ENCODE measurements at regions not wholly inside any gene's neighbourhood (a gene's known extent, or its start where the extent isn't known, plus 50 kb on each side); places are given as distances from the start of the nearest gene placed in this dataset.

- TF ChIP-seq ZFX (IDR thresholded peaks at IDR 0.05; ENCODE audit: borderline replicate concordance) (no peak), CTCF (IDR thresholded peaks at IDR 0.05) (no peak)
- no peak overlapping the region for H3K27ac ChIP-seq
Observed at GRCh38 chr1:24989082-24989481, 59.0 kb upstream of the RUNX3 start.

- TF ChIP-seq ZFX (IDR thresholded peaks at IDR 0.05; ENCODE audit: borderline replicate concordance) (no peak), CTCF (IDR thresholded peaks at IDR 0.05) (no peak)
- H3K27ac ChIP-seq, result no peak overlapping the region
Observed at GRCh38 chr1:24988558-24988912, 58.5 kb upstream of the RUNX3 start.

GRCh38 chr1:24987875-24988557, 57.9 kb upstream of the RUNX3 start:
- no peak overlapping the region for H3K27ac ChIP-seq
- no peak for TF ChIP-seq CTCF (IDR thresholded peaks at IDR 0.05)
- TF ChIP-seq ZFX (IDR thresholded peaks at IDR 0.05; ENCODE audit: borderline replicate concordance), result no peak

GRCh38 chr1:24987424-24987823, 57.3 kb upstream of the RUNX3 start:
- TF ChIP-seq ZFX (IDR thresholded peaks at IDR 0.05; ENCODE audit: borderline replicate concordance) (no peak), CTCF (IDR thresholded peaks at IDR 0.05) (no peak)
- no peak overlapping the region for H3K27ac ChIP-seq

GRCh38 chr1:24986372-24986965, 56.4 kb upstream of the RUNX3 start:
- no peak overlapping the region for H3K27ac ChIP-seq
- TF ChIP-seq ZFX (IDR thresholded peaks at IDR 0.05; ENCODE audit: borderline replicate concordance), result no peak
- no peak for TF ChIP-seq CTCF (IDR thresholded peaks at IDR 0.05)

GRCh38 chr1:24985737-24986136, 55.7 kb upstream of the RUNX3 start:
- TF ChIP-seq ZFX (IDR thresholded peaks at IDR 0.05; ENCODE audit: borderline replicate concordance) (no peak), CTCF (IDR thresholded peaks at IDR 0.05) (no peak)

GRCh38 chr1:24984800-24985522, 54.9 kb upstream of the RUNX3 start:
- H3K27ac ChIP-seq, result no peak overlapping the region
- TF ChIP-seq ZFX (IDR thresholded peaks at IDR 0.05; ENCODE audit: borderline replicate concordance), result no peak

More at GRCh38 chr1:24985737-24986136, 55.7 kb upstream of the RUNX3 start:
- H3K27ac ChIP-seq, result no peak overlapping the region
